ENCODE measurements at regions not wholly inside any gene's neighbourhood (a gene's known extent, or its start where the extent isn't known, plus 50 kb on each side); places are given as distances from the start of the nearest gene placed in this dataset.

DNA sequence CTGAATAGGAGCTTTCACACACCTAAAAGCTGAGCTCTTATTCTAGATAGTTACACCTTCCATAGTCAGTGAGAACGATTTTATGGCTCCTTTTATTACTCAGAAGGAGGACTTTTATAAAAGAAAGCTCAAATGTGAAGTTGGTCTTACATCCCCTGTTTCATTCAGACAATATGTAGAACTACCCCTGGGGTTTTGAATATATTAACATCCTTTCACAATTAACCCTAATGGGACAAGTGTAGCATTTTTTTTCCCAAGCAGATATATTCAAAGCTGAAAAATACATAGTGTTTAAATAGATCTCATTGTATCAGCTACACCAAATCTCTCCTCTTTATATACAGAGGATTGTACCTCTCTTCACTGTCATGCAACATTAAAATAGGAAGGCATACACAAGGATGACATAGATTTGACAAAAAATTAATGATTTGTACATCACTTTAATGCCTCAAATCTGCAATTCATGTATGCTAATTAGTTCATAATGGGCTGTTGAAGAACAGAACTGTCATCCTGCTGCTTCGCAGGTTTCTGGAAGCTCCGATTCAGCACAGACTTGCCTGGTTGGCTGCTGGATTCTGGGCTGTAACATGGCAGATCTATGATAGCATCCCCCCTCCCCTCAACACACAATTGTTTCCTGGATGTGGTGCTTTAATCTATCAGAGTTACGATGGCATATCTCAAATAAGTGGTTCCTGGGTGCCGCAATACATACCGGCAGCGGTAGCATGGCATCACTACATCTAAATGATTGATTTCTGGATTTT lies 129.7 kb upstream of the PARD3B start:
- ChIA-PET POLR2A (no interaction called here), CTCF (no interaction called here)
- ATAC-seq (no peak), DNase-seq (ENCODE audit: low spot score) (no peak)
- H3K4me3 Mint-ChIP-seq = no peak overlapping the region
- no peaks in the 10 kb centered on the region for H3K4me1 Mint-ChIP-seq
- H3K27me3 Mint-ChIP-seq (ENCODE audit: low read depth) = peaks cover 6% of the 10 kb centered on the region; the same call in 1 of the 2 replicates
- H3K9me3 Mint-ChIP-seq = peaks cover 42% of the 10 kb centered on the region
- TF ChIP-seq NFYB (CRISPR knock-in tag; conservative IDR thresholded peaks at IDR 0.05; ENCODE audit: low read depth) (no peak), ZNF138 (CRISPR knock-in tag; conservative IDR thresholded peaks at IDR 0.05) (no peak), ZNF671 (CRISPR knock-in tag; IDR thresholded peaks at IDR 0.05) (no peak), FOXJ3 (CRISPR knock-in tag; IDR thresholded peaks at IDR 0.05; ENCODE audit: borderline replicate concordance) (no peak)
- H3K36me3 Mint-ChIP-seq = peaks cover 32% of the 10 kb centered on the region
- no peak overlapping the region for H3K27ac Mint-ChIP-seq

DNA sequence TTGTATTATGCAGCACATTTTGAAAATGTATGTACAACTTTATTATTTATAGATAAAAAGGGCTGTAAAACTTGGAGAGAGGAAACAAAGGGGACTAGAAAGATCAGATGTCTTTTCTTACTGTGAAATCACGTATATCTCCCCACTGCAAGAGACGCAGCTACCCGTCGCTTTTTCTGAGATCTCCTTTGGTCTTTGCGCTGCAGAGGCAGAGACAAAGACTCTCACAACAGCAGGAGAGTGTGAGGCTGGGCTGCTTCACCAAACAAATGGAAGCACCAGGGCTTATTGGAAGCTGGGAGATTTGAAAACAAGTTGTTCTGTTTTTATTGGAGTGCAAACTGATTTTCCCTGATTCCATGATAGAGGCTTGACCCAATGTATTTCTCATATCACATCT lies 129.0 kb upstream of the PARD3B start:
- Mint-ChIP-seq H3K27ac (no peak overlapping the region), H3K27me3 (ENCODE audit: low read depth) (peaks cover 6% of the 10 kb centered on the region; the same call in 1 of the 2 replicates), H3K36me3 (peaks cover 30% of the 10 kb centered on the region), H3K4me3 (no peak overlapping the region), H3K9me3 (peaks cover 35% of the 10 kb centered on the region), H3K4me1 (no peaks in the 10 kb centered on the region)
- POLR2A ChIA-PET = no interaction called here
- no peak for DNase-seq (ENCODE audit: low spot score)
- no peak for ATAC-seq
- CTCF ChIA-PET = no interaction called here
- TF ChIP-seq, protein P1, sequence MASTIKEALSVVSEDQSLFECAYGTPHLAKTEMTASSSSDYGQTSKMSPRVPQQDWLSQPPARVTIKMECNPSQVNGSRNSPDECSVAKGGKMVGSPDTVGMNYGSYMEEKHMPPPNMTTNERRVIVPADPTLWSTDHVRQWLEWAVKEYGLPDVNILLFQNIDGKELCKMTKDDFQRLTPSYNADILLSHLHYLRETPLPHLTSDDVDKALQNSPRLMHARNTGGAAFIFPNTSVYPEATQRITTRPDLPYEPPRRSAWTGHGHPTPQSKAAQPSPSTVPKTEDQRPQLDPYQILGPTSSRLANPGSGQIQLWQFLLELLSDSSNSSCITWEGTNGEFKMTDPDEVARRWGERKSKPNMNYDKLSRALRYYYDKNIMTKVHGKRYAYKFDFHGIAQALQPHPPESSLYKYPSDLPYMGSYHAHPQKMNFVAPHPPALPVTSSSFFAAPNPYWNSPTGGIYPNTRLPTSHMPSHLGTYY (CRISPR knock-in tag; IDR thresholded peaks at IDR 0.05) = no peak
- TF ChIP-seq, protein P2, sequence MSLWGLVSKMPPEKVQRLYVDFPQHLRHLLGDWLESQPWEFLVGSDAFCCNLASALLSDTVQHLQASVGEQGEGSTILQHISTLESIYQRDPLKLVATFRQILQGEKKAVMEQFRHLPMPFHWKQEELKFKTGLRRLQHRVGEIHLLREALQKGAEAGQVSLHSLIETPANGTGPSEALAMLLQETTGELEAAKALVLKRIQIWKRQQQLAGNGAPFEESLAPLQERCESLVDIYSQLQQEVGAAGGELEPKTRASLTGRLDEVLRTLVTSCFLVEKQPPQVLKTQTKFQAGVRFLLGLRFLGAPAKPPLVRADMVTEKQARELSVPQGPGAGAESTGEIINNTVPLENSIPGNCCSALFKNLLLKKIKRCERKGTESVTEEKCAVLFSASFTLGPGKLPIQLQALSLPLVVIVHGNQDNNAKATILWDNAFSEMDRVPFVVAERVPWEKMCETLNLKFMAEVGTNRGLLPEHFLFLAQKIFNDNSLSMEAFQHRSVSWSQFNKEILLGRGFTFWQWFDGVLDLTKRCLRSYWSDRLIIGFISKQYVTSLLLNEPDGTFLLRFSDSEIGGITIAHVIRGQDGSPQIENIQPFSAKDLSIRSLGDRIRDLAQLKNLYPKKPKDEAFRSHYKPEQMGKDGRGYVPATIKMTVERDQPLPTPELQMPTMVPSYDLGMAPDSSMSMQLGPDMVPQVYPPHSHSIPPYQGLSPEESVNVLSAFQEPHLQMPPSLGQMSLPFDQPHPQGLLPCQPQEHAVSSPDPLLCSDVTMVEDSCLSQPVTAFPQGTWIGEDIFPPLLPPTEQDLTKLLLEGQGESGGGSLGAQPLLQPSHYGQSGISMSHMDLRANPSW (CRISPR knock-in tag; conservative IDR thresholded peaks at IDR 0.05; ENCODE audit: low read depth) = no peak
- TF ChIP-seq, protein P3, sequence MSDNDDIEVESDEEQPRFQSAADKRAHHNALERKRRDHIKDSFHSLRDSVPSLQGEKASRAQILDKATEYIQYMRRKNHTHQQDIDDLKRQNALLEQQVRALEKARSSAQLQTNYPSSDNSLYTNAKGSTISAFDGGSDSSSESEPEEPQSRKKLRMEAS (CRISPR knock-in tag; IDR thresholded peaks at IDR 0.05) = no peak
- TF ChIP-seq, protein P4, sequence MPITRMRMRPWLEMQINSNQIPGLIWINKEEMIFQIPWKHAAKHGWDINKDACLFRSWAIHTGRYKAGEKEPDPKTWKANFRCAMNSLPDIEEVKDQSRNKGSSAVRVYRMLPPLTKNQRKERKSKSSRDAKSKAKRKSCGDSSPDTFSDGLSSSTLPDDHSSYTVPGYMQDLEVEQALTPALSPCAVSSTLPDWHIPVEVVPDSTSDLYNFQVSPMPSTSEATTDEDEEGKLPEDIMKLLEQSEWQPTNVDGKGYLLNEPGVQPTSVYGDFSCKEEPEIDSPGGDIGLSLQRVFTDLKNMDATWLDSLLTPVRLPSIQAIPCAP (CRISPR knock-in tag; IDR thresholded peaks at IDR 0.05) = no peak
- TF ChIP-seq GABPB1 (CRISPR knock-in tag; IDR thresholded peaks at IDR 0.05) = no peak
- no peak for TF ChIP-seq ZNF423 (CRISPR knock-in tag; IDR thresholded peaks at IDR 0.05)
- TF ChIP-seq, protein P5, sequence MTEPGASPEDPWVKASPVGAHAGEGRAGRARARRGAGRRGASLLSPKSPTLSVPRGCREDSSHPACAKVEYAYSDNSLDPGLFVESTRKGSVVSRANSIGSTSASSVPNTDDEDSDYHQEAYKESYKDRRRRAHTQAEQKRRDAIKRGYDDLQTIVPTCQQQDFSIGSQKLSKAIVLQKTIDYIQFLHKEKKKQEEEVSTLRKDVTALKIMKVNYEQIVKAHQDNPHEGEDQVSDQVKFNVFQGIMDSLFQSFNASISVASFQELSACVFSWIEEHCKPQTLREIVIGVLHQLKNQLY (CRISPR knock-in tag; IDR thresholded peaks at IDR 0.05) = no peak
- TF ChIP-seq, protein P6, sequence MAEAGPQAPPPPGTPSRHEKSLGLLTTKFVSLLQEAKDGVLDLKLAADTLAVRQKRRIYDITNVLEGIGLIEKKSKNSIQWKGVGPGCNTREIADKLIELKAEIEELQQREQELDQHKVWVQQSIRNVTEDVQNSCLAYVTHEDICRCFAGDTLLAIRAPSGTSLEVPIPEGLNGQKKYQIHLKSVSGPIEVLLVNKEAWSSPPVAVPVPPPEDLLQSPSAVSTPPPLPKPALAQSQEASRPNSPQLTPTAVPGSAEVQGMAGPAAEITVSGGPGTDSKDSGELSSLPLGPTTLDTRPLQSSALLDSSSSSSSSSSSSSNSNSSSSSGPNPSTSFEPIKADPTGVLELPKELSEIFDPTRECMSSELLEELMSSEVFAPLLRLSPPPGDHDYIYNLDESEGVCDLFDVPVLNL (CRISPR knock-in tag; IDR thresholded peaks at IDR 0.05; ENCODE audit: borderline replicate concordance, low read depth) = no peak
- no peak for TF ChIP-seq GRHL2 (CRISPR knock-in tag; IDR thresholded peaks at IDR 0.05; ENCODE audit: insufficient replicate concordance, severe bottlenecking)
- no peak for TF ChIP-seq ZNF263 (CRISPR knock-in tag; IDR thresholded peaks at IDR 0.05; ENCODE audit: low read depth)
- TF ChIP-seq PRRX2 (CRISPR knock-in tag; IDR thresholded peaks at IDR 0.05) = no peak
- no peak for TF ChIP-seq CBFB (CRISPR knock-in tag; IDR thresholded peaks at IDR 0.05; ENCODE audit: low read depth)
- TF ChIP-seq, protein P7, sequence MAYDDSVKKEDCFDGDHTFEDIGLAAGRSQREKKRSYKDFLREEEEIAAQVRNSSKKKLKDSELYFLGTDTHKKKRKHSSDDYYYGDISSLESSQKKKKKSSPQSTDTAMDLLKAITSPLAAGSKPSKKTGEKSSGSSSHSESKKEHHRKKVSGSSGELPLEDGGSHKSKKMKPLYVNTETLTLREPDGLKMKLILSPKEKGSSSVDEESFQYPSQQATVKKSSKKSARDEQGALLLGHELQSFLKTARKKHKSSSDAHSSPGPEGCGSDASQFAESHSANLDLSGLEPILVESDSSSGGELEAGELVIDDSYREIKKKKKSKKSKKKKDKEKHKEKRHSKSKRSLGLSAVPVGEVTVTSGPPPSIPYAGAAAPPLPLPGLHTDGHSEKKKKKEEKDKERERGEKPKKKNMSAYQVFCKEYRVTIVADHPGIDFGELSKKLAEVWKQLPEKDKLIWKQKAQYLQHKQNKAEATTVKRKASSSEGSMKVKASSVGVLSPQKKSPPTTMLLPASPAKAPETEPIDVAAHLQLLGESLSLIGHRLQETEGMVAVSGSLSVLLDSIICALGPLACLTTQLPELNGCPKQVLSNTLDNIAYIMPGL (CRISPR knock-in tag; IDR thresholded peaks at IDR 0.05) = no peak
- TF ChIP-seq TP53 (CRISPR knock-in tag; IDR thresholded peaks at IDR 0.05) = no peak
- TF ChIP-seq, protein P8, sequence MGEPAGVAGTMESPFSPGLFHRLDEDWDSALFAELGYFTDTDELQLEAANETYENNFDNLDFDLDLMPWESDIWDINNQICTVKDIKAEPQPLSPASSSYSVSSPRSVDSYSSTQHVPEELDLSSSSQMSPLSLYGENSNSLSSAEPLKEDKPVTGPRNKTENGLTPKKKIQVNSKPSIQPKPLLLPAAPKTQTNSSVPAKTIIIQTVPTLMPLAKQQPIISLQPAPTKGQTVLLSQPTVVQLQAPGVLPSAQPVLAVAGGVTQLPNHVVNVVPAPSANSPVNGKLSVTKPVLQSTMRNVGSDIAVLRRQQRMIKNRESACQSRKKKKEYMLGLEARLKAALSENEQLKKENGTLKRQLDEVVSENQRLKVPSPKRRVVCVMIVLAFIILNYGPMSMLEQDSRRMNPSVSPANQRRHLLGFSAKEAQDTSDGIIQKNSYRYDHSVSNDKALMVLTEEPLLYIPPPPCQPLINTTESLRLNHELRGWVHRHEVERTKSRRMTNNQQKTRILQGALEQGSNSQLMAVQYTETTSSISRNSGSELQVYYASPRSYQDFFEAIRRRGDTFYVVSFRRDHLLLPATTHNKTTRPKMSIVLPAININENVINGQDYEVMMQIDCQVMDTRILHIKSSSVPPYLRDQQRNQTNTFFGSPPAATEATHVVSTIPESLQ (CRISPR knock-in tag; IDR thresholded peaks at IDR 0.05) = no peak
- TF ChIP-seq NR2C2 (CRISPR knock-in tag; IDR thresholded peaks at IDR 0.05) = no peak
- TF ChIP-seq FOXP1 (CRISPR knock-in tag; IDR thresholded peaks at IDR 0.05; ENCODE audit: borderline replicate concordance) = no peak
